Nephron (organoid): ENCODE measurements at regions not wholly inside any gene's neighbourhood (a gene's known extent, or its start where the extent isn't known, plus 50 kb on each side); places are given as distances from the start of the nearest gene placed in this dataset.

Experiments
- H3K27ac Mint-ChIP-seq, 3 experiments: 2 replicates each; pipeline ENCODE4 v1.8.0; 2020; ENCODE audit warnings: mixed read lengths in 3 of 3, mild to moderate bottlenecking in 2 of 3, moderate library complexity in 1 of 3
- H3K27me3 Mint-ChIP-seq: 2 replicates; pipeline ENCODE4 v1.8.0; 2021; ENCODE audit warnings: low read depth, mild to moderate bottlenecking, moderate library complexity, mixed read lengths
- H3K36me3 Mint-ChIP-seq: 2 replicates; pipeline ENCODE4 v1.8.0; 2020; ENCODE audit warnings: low read depth, mixed read lengths
- H3K4me1 Mint-ChIP-seq: 2 replicates; pipeline ENCODE4 v1.8.0; 2020; ENCODE audit warnings: mixed read lengths
- H3K4me3 Mint-ChIP-seq, 3 experiments: 2 replicates each; pipeline ENCODE4 v1.8.0; 2020; ENCODE audit warnings: mild to moderate bottlenecking in 3 of 3, mixed read lengths in 3 of 3, moderate library complexity in 2 of 3
- H3K9me3 Mint-ChIP-seq: 2 replicates; pipeline ENCODE4 v1.8.0; 2020; ENCODE audit warnings: mixed read lengths
- TF ChIP-seq, protein P1 (sequence below), 3 experiments: fragments of 200-600 bp; sonication (generic); IDR thresholded peaks; one replicate each; pipeline ENCODE4 v1.5.0; 2021; ENCODE audit warnings: antibody characterized with exemption in 3 of 3; ENCODE audit not compliant: unreplicated experiment in 3 of 3

DNA sequence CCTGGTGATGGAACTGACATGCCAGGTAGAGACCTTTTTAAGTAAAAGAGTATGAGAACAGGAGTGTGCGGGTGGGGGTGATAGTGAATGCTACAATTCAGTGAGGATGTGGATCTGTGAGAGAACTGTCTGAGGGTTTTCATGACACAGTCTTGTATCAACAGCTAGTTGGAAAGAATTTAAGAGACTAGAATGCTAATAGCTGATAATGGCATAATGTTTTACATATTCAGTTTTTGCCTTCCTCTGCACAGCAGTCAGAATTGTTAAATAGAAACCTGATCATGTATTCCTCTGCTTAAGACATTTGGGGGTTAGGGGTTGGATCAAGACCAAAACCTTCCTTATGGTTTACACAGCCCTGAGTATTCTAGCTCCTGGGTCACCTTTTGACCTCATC, 152.8 kb upstream of the ZRANB2 start:
- Mint-ChIP-seq H3K27ac (no peak overlapping the region), H3K4me1 (peaks cover 4% of the 10 kb centered on the region), H3K9me3 (no peaks in the 10 kb centered on the region), H3K27me3 (no peaks in the 10 kb centered on the region), H3K36me3 (no peaks in the 10 kb centered on the region), H3K4me3 (no peak overlapping the region)
- TF ChIP-seq, protein P1, sequence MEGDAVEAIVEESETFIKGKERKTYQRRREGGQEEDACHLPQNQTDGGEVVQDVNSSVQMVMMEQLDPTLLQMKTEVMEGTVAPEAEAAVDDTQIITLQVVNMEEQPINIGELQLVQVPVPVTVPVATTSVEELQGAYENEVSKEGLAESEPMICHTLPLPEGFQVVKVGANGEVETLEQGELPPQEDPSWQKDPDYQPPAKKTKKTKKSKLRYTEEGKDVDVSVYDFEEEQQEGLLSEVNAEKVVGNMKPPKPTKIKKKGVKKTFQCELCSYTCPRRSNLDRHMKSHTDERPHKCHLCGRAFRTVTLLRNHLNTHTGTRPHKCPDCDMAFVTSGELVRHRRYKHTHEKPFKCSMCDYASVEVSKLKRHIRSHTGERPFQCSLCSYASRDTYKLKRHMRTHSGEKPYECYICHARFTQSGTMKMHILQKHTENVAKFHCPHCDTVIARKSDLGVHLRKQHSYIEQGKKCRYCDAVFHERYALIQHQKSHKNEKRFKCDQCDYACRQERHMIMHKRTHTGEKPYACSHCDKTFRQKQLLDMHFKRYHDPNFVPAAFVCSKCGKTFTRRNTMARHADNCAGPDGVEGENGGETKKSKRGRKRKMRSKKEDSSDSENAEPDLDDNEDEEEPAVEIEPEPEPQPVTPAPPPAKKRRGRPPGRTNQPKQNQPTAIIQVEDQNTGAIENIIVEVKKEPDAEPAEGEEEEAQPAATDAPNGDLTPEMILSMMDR (IDR thresholded peaks at IDR 0.05; ENCODE audit: unreplicated experiment in 3 of 3) = no peak

DNA sequence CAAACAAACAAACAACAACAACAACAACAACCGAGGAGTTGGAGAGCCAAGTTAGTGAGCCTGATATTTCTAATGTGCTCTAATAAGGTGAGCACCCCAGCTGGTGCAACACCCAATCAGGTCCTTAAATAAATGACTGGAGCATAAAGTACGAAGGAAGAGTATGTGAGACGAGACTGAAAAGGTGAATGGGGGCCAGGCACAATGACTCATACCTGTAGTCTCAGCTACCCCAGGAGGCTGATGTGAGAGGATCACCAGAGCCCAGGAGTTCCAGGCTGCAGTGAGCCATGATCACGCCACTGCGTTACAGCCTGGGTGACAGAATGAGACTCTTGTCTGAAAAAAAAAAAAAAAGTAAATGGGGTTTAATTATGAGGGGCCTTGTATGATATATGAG, 152.0 kb upstream of the ZRANB2 start:
- H3K4me3 Mint-ChIP-seq = no peak overlapping the region
- no peaks in the 10 kb centered on the region for H3K9me3 Mint-ChIP-seq
- H3K27ac Mint-ChIP-seq = no peak overlapping the region
- no peaks in the 10 kb centered on the region for H3K36me3 Mint-ChIP-seq
- no peaks in the 10 kb centered on the region for H3K27me3 Mint-ChIP-seq
- peaks cover 6% of the 10 kb centered on the region for H3K4me1 Mint-ChIP-seq
- TF ChIP-seq, protein P1 (IDR thresholded peaks at IDR 0.05; ENCODE audit: unreplicated experiment in 3 of 3) = no peak

DNA sequence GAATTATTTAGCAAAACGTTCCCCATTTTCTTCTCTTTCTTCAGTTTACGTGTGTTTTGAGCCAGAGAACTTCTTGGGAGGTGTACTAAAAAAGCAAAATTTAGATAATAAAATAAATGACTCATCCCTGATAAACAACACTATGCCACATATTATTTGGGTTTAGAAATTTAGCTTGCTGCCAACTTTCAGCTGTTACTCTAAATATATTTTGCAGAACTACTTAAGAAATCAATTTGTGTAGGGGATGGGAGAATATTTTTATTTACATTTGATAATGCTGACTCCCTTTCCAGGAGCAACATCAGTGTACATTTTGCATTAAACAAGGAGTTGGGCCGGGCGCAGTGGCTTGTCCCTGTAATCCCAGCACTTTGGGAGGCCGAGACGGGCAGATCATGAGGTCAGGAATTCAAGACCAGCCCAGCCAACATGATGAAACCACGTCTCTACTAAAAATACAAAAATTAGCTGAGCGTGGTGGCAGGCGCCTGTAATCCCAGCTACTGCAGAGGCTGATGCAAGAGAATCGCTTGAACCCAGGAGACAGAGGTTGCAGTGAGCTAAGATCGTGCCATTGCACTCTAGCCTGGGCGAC, 151.4 kb upstream of the ZRANB2 start:
- Mint-ChIP-seq H3K27ac (no peak overlapping the region), H3K9me3 (no peaks in the 10 kb centered on the region), H3K36me3 (no peaks in the 10 kb centered on the region), H3K4me3 (no peak overlapping the region), H3K4me1 (peaks cover 6% of the 10 kb centered on the region), H3K27me3 (no peaks in the 10 kb centered on the region)
- TF ChIP-seq, protein P1 (IDR thresholded peaks at IDR 0.05; ENCODE audit: unreplicated experiment in 3 of 3) = no peak

DNA sequence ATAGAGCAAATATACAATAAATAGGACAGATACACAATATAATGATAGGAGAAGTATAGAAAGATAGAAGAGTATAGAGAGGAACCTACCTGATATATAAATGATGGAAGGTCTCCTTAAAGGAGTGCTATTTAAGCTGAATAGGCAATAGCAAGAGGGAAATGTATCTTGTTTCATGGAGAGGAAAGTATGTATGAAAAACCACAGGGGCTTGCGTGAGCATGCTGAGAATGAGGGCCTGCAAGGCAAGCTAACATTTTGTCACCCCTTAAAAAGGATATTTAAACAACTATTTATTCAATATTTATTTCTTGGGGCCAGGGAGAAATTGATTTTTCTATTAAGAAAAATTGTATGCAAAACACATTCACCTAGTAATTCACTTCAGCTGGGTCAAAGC, 150.9 kb upstream of the ZRANB2 start:
- H3K9me3 Mint-ChIP-seq = no peaks in the 10 kb centered on the region

DNA sequence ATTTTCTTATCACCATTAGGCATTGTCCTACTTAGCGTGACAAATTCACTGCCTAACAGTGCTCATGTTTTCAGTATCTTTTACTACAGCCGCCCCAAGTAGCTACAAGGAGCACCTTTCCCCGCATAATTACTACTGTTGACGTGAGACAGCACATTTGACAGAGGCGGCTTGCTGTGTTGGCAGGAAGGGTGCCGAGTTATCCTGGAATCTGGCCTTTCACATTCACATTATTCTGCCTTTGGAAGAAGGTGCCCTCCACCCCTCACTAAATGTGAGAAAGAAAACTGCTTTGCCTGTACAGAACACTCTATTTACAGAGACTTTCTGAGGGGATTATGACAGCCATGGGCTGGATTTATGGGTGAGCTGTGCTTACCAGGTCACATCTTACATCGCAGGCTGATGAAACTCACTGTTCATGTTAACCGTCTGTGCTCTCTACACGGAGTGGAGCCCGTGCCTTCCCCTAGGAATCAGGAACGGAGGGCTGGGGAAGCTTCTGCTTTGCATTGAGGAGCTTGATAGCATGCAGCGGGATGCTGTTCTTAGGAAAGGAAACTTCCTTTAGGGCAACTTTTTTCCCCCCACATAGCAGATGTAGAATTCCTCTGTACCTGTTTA, 148.0 kb upstream of the ZRANB2 start:
- TF ChIP-seq, protein P1 (IDR thresholded peaks at IDR 0.05; ENCODE audit: unreplicated experiment in 3 of 3) = no peak
- Mint-ChIP-seq H3K36me3 (no peaks in the 10 kb centered on the region), H3K27ac (peak overlapping the region in 1 of 3 experiments; percentile 73), H3K9me3 (no peaks in the 10 kb centered on the region), H3K4me3 (no peak overlapping the region), H3K27me3 (no peaks in the 10 kb centered on the region), H3K4me1 (peaks cover 6% of the 10 kb centered on the region)

More for the DNA sequence above, 150.9 kb upstream of the ZRANB2 start:
- no peaks in the 10 kb centered on the region for H3K36me3 Mint-ChIP-seq
- no peak overlapping the region for H3K4me3 Mint-ChIP-seq
- no peaks in the 10 kb centered on the region for H3K27me3 Mint-ChIP-seq
- no peak overlapping the region for H3K27ac Mint-ChIP-seq
- TF ChIP-seq, protein P1 (IDR thresholded peaks at IDR 0.05; ENCODE audit: unreplicated experiment in 3 of 3) = no peak
- peaks cover 6% of the 10 kb centered on the region for H3K4me1 Mint-ChIP-seq

DNA sequence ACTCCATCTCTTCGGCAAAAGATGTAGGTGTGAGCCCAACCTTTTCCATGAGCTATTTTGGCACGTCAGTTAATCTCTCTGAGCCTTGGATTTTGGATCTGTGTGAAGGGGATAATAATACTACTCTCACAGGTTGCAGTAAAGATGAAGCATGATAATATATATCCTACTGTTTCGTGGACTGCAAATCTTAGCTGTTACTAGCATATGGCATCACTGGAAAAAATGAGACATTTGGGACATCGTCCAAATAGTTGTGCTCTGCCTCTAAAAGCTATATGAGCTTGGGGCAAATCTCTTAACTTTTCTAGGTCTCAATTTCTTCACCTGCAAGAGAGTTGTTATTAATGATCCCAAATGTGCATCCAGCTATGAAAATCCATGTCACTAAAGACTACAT, 147.4 kb upstream of the ZRANB2 start:
- H3K4me3 Mint-ChIP-seq = no peak overlapping the region
- no peak overlapping the region for H3K27ac Mint-ChIP-seq
- H3K36me3 Mint-ChIP-seq = no peaks in the 10 kb centered on the region
- H3K4me1 Mint-ChIP-seq = peaks cover 6% of the 10 kb centered on the region
- H3K27me3 Mint-ChIP-seq = no peaks in the 10 kb centered on the region
- TF ChIP-seq, protein P1 (IDR thresholded peaks at IDR 0.05; ENCODE audit: unreplicated experiment in 3 of 3) = no peak
- H3K9me3 Mint-ChIP-seq = no peaks in the 10 kb centered on the region
